Stimulated activated CD4-positive, alpha-beta T cell treated with anti-CD3 and anti-CD28 coated beads, TNF-alpha, amount 100 ng/mL, for 1 hour (primary cell): ENCODE measurements at regions not wholly inside any gene's neighbourhood (a gene's known extent, or its start where the extent isn't known, plus 50 kb on each side); places are given as distances from the start of the nearest gene placed in this dataset.
"Not testable (repeated sequence)": the region's sequence is repeated elsewhere in the genome, so short reads cannot be mapped to it uniquely, and the experiment has no call there.

Source experiments
- DNase-seq, 3 donors: peaks; one replicate each; pipeline ENCODE4 v3.0.0-alpha.2; 2020; ENCODE audit warnings: low read depth in 3 of 3, low spot score in 1 of 3

- no peak for DNase-seq
Observed at GRCh38 chr5:101664071-101664791, 631.9 kb downstream of the SLCO4C1 start.

- no peak for DNase-seq
Observed at GRCh38 chr5:101663543-101663942, 632.5 kb downstream of the SLCO4C1 start.

- DNase-seq, result no peak
Observed at GRCh38 chr5:101662263-101662662, 633.8 kb downstream of the SLCO4C1 start.

- DNase-seq, result no peak
Observed at GRCh38 chr5:101658433-101658832, 637.7 kb downstream of the SLCO4C1 start.

- no peak for DNase-seq
Observed at GRCh38 chr5:101653996-101654395, 642.1 kb downstream of the SLCO4C1 start.

GRCh38 chr5:101647861-101648260, 648.2 kb downstream of the SLCO4C1 start:
- no peak for DNase-seq

GRCh38 chr5:101643794-101644193, 652.3 kb downstream of the SLCO4C1 start:
- no peak for DNase-seq

GRCh38 chr5:101637599-101637998, 658.5 kb downstream of the SLCO4C1 start:
- DNase-seq, result no peak

GRCh38 chr5:101627770-101628169, 668.3 kb downstream of the SLCO4C1 start:
- not testable (repeated sequence) for DNase-seq

GRCh38 chr5:101626572-101626971, 669.5 kb downstream of the SLCO4C1 start:
- DNase-seq, result no peak

- DNase-seq, result no peak
Observed at GRCh38 chr5:101611039-101611438, 685.0 kb downstream of the SLCO4C1 start.

GRCh38 chr5:101608322-101608721, 687.8 kb downstream of the SLCO4C1 start:
- no peak for DNase-seq

GRCh38 chr5:101605700-101606099, 690.4 kb downstream of the SLCO4C1 start:
- no peak for DNase-seq

- DNase-seq, result no peak
Observed at GRCh38 chr5:101600614-101601013, 695.5 kb downstream of the SLCO4C1 start.

- no peak for DNase-seq
Observed at GRCh38 chr5:101590384-101590783, 687.3 kb upstream of the ST8SIA4 start.

GRCh38 chr5:101585366-101585765, 682.3 kb upstream of the ST8SIA4 start:
- no peak for DNase-seq

- no peak for DNase-seq
Observed at GRCh38 chr5:101580591-101580990, 677.5 kb upstream of the ST8SIA4 start.

GRCh38 chr5:101574017-101574416, 670.9 kb upstream of the ST8SIA4 start:
- DNase-seq, result no peak

- no peak for DNase-seq
Observed at GRCh38 chr5:101561018-101561417, 657.9 kb upstream of the ST8SIA4 start.

GRCh38 chr5:101543780-101544179, 640.7 kb upstream of the ST8SIA4 start:
- no peak for DNase-seq

- no peak for DNase-seq
Observed at GRCh38 chr5:101539315-101539714, 636.2 kb upstream of the ST8SIA4 start.

GRCh38 chr5:101535626-101536025, 632.5 kb upstream of the ST8SIA4 start:
- no peak for DNase-seq

GRCh38 chr5:101534491-101535110, 631.5 kb upstream of the ST8SIA4 start:
- DNase-seq, result no peak
